Neural progenitor cell (in vitro differentiated cells): ENCODE measurements at regions not wholly inside any gene's neighbourhood (a gene's known extent, or its start where the extent isn't known, plus 50 kb on each side); places are given as distances from the start of the nearest gene placed in this dataset.

Experiments
- DNase-seq: peaks from one replicate; pipeline ENCODE4 v3.0.0-alpha.2; 2016; ENCODE audit warnings: low spot score
- H2AFZ ChIP-seq: fragments of 200-600 bp; sonication (generic); replicated peaks from 2 replicates; pipeline ENCODE4 v1.6.1; 2016; ENCODE audit warnings: antibody characterized with exemption
- H3F3A ChIP-seq: fragments of 200-600 bp; sonication (generic); 2 replicates; pipeline ENCODE4 v1.6.1; 2016; ENCODE audit warnings: antibody characterized with exemption, low read depth
- H3K27ac ChIP-seq: fragments of 200-600 bp; sonication (generic); 2 replicates; pipeline ENCODE4 v1.5.1; 2016; ENCODE audit warnings: mild to moderate bottlenecking
- H3K27me3 ChIP-seq: fragments of 200-600 bp; sonication (generic); 2 replicates; pipeline ENCODE4 v1.6.1; 2016; ENCODE audit warnings: mild to moderate bottlenecking, moderate library complexity
- H3K36me3 ChIP-seq: fragments of 200-600 bp; sonication (generic); 2 replicates; pipeline ENCODE4 v1.5.1; 2016
- H3K4me1 ChIP-seq: fragments of 200-600 bp; sonication (generic); 2 replicates; pipeline ENCODE4 v1.6.1; 2016; ENCODE audit warnings: mixed run types
- H3K4me2 ChIP-seq: fragments of 200-600 bp; sonication (generic); 2 replicates; pipeline ENCODE4 v1.6.1; 2016
- H3K4me3 ChIP-seq: fragments of 200-600 bp; sonication (generic); 2 replicates; pipeline ENCODE4 v1.5.1; 2016
- H3K79me2 ChIP-seq: fragments of 200-600 bp; sonication (generic); 2 replicates; pipeline ENCODE4 v1.6.1; 2016; ENCODE audit warnings: low read depth
- H3K9ac ChIP-seq: fragments of 200-600 bp; sonication (generic); 2 replicates; pipeline ENCODE4 v1.6.1; 2016
- H3K9me3 ChIP-seq: fragments of 200-600 bp; sonication (generic); 2 replicates; pipeline ENCODE4 v1.5.1; 2016; ENCODE audit warnings: low read depth
- H4K20me1 ChIP-seq: fragments of 200-600 bp; sonication (generic); 2 replicates; pipeline ENCODE4 v1.6.1; 2016; ENCODE audit warnings: low read depth
- H3K27ac Mint-ChIP-seq: 3 replicates; pipeline ENCODE4 v1.8.0; 2021; ENCODE audit warnings: mixed read lengths
- H3K27me3 Mint-ChIP-seq: 2 replicates; pipeline ENCODE4 v1.8.0; 2022; ENCODE audit warnings: low read depth, mild to moderate bottlenecking, inconsistent platforms, moderate library complexity, mixed read lengths; ENCODE audit not compliant: insufficient read depth
- H3K36me3 Mint-ChIP-seq: 3 replicates; pipeline ENCODE4 v1.8.0; 2021; ENCODE audit warnings: mixed read lengths
- H3K4me1 Mint-ChIP-seq: 3 replicates; pipeline ENCODE4 v1.8.0; 2021; ENCODE audit warnings: mixed read lengths
- H3K4me3 Mint-ChIP-seq: 3 replicates; pipeline ENCODE4 v1.8.0; 2021; ENCODE audit warnings: mild to moderate bottlenecking, moderate library complexity, mixed read lengths
- H3K9me3 Mint-ChIP-seq: 3 replicates; pipeline ENCODE4 v1.8.0; 2020; ENCODE audit warnings: mixed read lengths
- CTCF ChIP-seq: fragments of 200-600 bp; sonication (generic); IDR thresholded peaks from 2 replicates; pipeline ENCODE4 v1.5.1; 2017; ENCODE audit warnings: antibody characterized with exemption, mild to moderate bottlenecking
- EZH2 ChIP-seq: fragments of 200-600 bp; sonication (generic); IDR thresholded peaks from 2 replicates; pipeline ENCODE4 v1.6.1; 2017; ENCODE audit warnings: antibody characterized with exemption, mild to moderate bottlenecking, moderate library complexity
- EZH2phosphoT487 ChIP-seq: fragments of 200-600 bp; sonication (generic); IDR thresholded peaks from 2 replicates; pipeline ENCODE4 v1.6.1; 2017; ENCODE audit warnings: antibody characterized with exemption

GRCh38 chr3:78430741-78431140 is 1337.1 kb downstream of the ROBO1 start:
- Histone ChIP-seq H4K20me1 (no peaks in the 10 kb centered on the region), H3K4me1 (no peaks in the 10 kb centered on the region), H3K9me3 (no peaks in the 10 kb centered on the region), H3K27ac (no peak overlapping the region), H3K36me3 (no peaks in the 10 kb centered on the region), H2AFZ (no peak overlapping the region), H3K4me2 (no peak overlapping the region), H3K4me3 (no peak overlapping the region), H3F3A (no peaks in the 10 kb centered on the region), H3K27me3 (no peaks in the 10 kb centered on the region), H3K79me2 (no peaks in the 10 kb centered on the region), H3K9ac (no peak overlapping the region)
- DNase-seq, result no peak
- Mint-ChIP-seq H3K27me3 (peaks cover 2% of the 10 kb centered on the region), H3K9me3 (peaks cover 2% of the 10 kb centered on the region), H3K27ac (no peak overlapping the region), H3K36me3 (no peaks in the 10 kb centered on the region), H3K4me3 (no peak overlapping the region), H3K4me1 (no peaks in the 10 kb centered on the region)
- TF ChIP-seq EZH2 (no peak), EZH2phosphoT487 (no peak), CTCF (no peak)

GRCh38 chr3:78434801-78435200 is 1333.0 kb downstream of the ROBO1 start:
- no peak overlapping the region for H3K27ac Mint-ChIP-seq
- Histone ChIP-seq H3K9me3 (no peaks in the 10 kb centered on the region), H3K79me2 (no peaks in the 10 kb centered on the region), H3K9ac (no peak overlapping the region), H3K27me3 (no peaks in the 10 kb centered on the region), H3K4me3 (no peak overlapping the region), H3K27ac (no peak overlapping the region), H3K36me3 (no peaks in the 10 kb centered on the region), H2AFZ (no peak overlapping the region), H3K4me2 (no peak overlapping the region), H3K4me1 (no peaks in the 10 kb centered on the region), H4K20me1 (no peaks in the 10 kb centered on the region), H3F3A (no peaks in the 10 kb centered on the region)
- H3K9me3 Mint-ChIP-seq, result peaks cover 2% of the 10 kb centered on the region
- no peak for DNase-seq
- H3K36me3 Mint-ChIP-seq, result no peaks in the 10 kb centered on the region
- no peak overlapping the region for H3K4me3 Mint-ChIP-seq
- peaks cover 2% of the 10 kb centered on the region for H3K27me3 Mint-ChIP-seq
- TF ChIP-seq EZH2phosphoT487, result no peak
- no peak for TF ChIP-seq EZH2
- TF ChIP-seq CTCF, result no peak
- H3K4me1 Mint-ChIP-seq, result peaks cover 2% of the 10 kb centered on the region

- no peak overlapping the region for H3K27ac ChIP-seq
- no peak overlapping the region for H3K4me3 ChIP-seq
- Mint-ChIP-seq H3K9me3 (no peaks in the 10 kb centered on the region), H3K27me3 (peaks cover 2% of the 10 kb centered on the region), H3K36me3 (no peaks in the 10 kb centered on the region), H3K4me1 (no peaks in the 10 kb centered on the region), H3K27ac (no peak overlapping the region), H3K4me3 (no peak overlapping the region)
- H3K4me2 ChIP-seq, result no peak overlapping the region
- no peak overlapping the region for H2AFZ ChIP-seq
- no peak for DNase-seq
- no peaks in the 10 kb centered on the region for H3K36me3 ChIP-seq
- H3K9me3 ChIP-seq, result no peaks in the 10 kb centered on the region
- H3K9ac ChIP-seq, result no peak overlapping the region
- H4K20me1 ChIP-seq, result no peaks in the 10 kb centered on the region
- TF ChIP-seq CTCF (no peak), EZH2phosphoT487 (no peak), EZH2 (no peak)
- no peaks in the 10 kb centered on the region for H3K27me3 ChIP-seq
- H3K79me2 ChIP-seq, result no peaks in the 10 kb centered on the region
- peaks cover 10% of the 10 kb centered on the region for H3K4me1 ChIP-seq
- no peaks in the 10 kb centered on the region for H3F3A ChIP-seq
Measured at GRCh38 chr3:78455166-78455565, 1312.6 kb downstream of the ROBO1 start.
